SK-N-SH (cell line): ENCODE measurements at regions not wholly inside any gene's neighbourhood (a gene's known extent, or its start where the extent isn't known, plus 50 kb on each side); places are given as distances from the start of the nearest gene placed in this dataset.

Experiments
- CTCF ChIA-PET: fragments of 300-600, 350-600 bp; formaldehyde crosslinking; extraction: SDS; loops from one replicate; lab custom pipeline; 2021; lab: Yijun Ruan, JAX
- POLR2A ChIA-PET: fragments of 350-600 bp; sonication (Branson Sonifier 250); formaldehyde crosslinking; extraction: SDS; loops from one replicate; lab custom pipeline; 2020; ENCODE audit warnings: antibody characterized with exemption, inconsistent platforms; lab: Yijun Ruan, JAX
- DNase-seq: peaks from one replicate; pipeline ENCODE4 v3.0.0; 2012
- H2AFZ ChIP-seq: fragments of 200-600 bp; sonication (generic); 2 replicates; pipeline ENCODE4 v1.8.1; 2016; ENCODE audit warnings: antibody characterized with exemption, mild to moderate bottlenecking, low read depth
- H3F3A ChIP-seq: fragments of 200-600 bp; sonication (generic); replicated peaks from 2 replicates; pipeline ENCODE3; 2016; ENCODE audit warnings: antibody characterized with exemption, mild to moderate bottlenecking; ENCODE audit not compliant: insufficient read depth
- H3K27ac ChIP-seq, 2 experiments: fragments of 200-500 bp in 1 of 2; fragments of 200-600 bp in 1 of 2; sonication (Bioruptor generic) in 1 of 2; sonication (generic), shearing (Covaris generic) in 1 of 2; 2 replicates each; pipeline versions ENCODE4 v1.5.1 to v1.6.1; 2014 to 2016; ENCODE audit warnings: low read depth in 2 of 2, inconsistent platforms in 1 of 2, low read length in 1 of 2, mild to moderate bottlenecking in 1 of 2, mixed read lengths in 1 of 2
- H3K27me3 ChIP-seq: fragments of 200-600 bp; sonication (generic), shearing (Covaris generic); 2 replicates; pipeline ENCODE4 v1.6.1; 2016; ENCODE audit warnings: mixed run types; ENCODE audit not compliant: insufficient read depth
- H3K36me3 ChIP-seq, 2 experiments: fragments of 200-500 bp in 1 of 2; fragments of 200-600 bp in 1 of 2; sonication (Bioruptor generic) in 1 of 2; sonication (generic) in 1 of 2; replicated peaks in 1 of 2; 2 replicates each; pipeline versions ENCODE3 to v1.5.1; 2014 to 2016; ENCODE audit warnings: low read length in 1 of 2, mild to moderate bottlenecking in 1 of 2; ENCODE audit not compliant: insufficient read depth in 2 of 2, control insufficient read depth in 1 of 2
- H3K4me1 ChIP-seq, 2 experiments: fragments of 200-500 bp in 1 of 2; fragments of 200-600 bp in 1 of 2; sonication (Bioruptor generic) in 1 of 2; sonication (generic), shearing (Covaris generic) in 1 of 2; 2 replicates each; pipeline versions ENCODE4 v1.5.1 to v1.6.1; 2014 to 2016; ENCODE audit warnings: low read depth in 1 of 2, low read length in 1 of 2, mixed run types in 1 of 2; ENCODE audit not compliant: insufficient read depth in 2 of 2, control insufficient read depth in 1 of 2
- H3K4me2 ChIP-seq: fragments of 200-600 bp; sonication (generic), shearing (Covaris generic); 2 replicates; pipeline ENCODE4 v1.6.1; 2017; ENCODE audit warnings: mixed run types
- H3K4me3 ChIP-seq, 2 experiments: fragments of 200-500 bp in 1 of 2; fragments of 200-600 bp in 1 of 2; sonication (Bioruptor generic) in 1 of 2; sonication (generic), shearing (Covaris generic) in 1 of 2; 2 replicates each; pipeline versions ENCODE4 v1.5.1 to v1.8.1; 2014 to 2016; ENCODE audit warnings: low read depth in 2 of 2, inconsistent platforms in 1 of 2, low read length in 1 of 2, mild to moderate bottlenecking in 1 of 2, mixed read lengths in 1 of 2, moderate library complexity in 1 of 2
- H3K79me2 ChIP-seq: fragments of 200-600 bp; sonication (generic); 2 replicates; pipeline ENCODE4 v1.8.1; 2017; ENCODE audit warnings: mild to moderate bottlenecking; ENCODE audit not compliant: insufficient read depth
- H3K9ac ChIP-seq: fragments of 200-600 bp; sonication (generic); 2 replicates; pipeline ENCODE4 v1.6.1; 2017; ENCODE audit warnings: mixed run types
- H3K9me2 ChIP-seq: fragments of 200-600 bp; sonication (generic); 2 replicates; pipeline ENCODE4 v1.6.1; 2017; ENCODE audit warnings: mixed run types
- H3K9me3 ChIP-seq: fragments of 200-600 bp; sonication (generic); 2 replicates; pipeline ENCODE4 v1.6.1; 2017; ENCODE audit warnings: mixed run types, mild to moderate bottlenecking, moderate library complexity
- H4K20me1 ChIP-seq: fragments of 200-600 bp; sonication (generic); 2 replicates; pipeline ENCODE4 v1.6.1; 2017; ENCODE audit warnings: mild to moderate bottlenecking, mixed run types; ENCODE audit not compliant: insufficient read depth
- ELF1 ChIP-seq: IDR thresholded peaks from 2 replicates; pipeline ENCODE4 v1.4.0; 2012
- EZH2phosphoT487 ChIP-seq: fragments of 200-600 bp; sonication (generic); IDR thresholded peaks from 2 replicates; pipeline ENCODE4 v1.6.1; 2017; ENCODE audit warnings: low read depth, mixed run types, mild to moderate bottlenecking, antibody characterized with exemption, moderate library complexity, borderline replicate concordance
- FOSL2 ChIP-seq: IDR thresholded peaks from 2 replicates; pipeline ENCODE4 v1.4.0; 2012; ENCODE audit warnings: low read depth, mild to moderate bottlenecking, moderate library complexity, borderline replicate concordance
- IRF3 ChIP-seq: fragments of 150-350 bp; IDR thresholded peaks from 2 replicates; pipeline ENCODE4 v1.6.1; 2016; ENCODE audit warnings: mild to moderate bottlenecking, low read depth, low read length
- MXI1 ChIP-seq: IDR thresholded peaks from 2 replicates; pipeline ENCODE4 v1.6.1; 2012; ENCODE audit warnings: mild to moderate bottlenecking, low read depth, low read length, improper control_type of control experiment
- NFIC ChIP-seq: IDR thresholded peaks from 2 replicates; pipeline ENCODE4 v1.4.0; 2012; ENCODE audit warnings: borderline replicate concordance
- NRF1 ChIP-seq: IDR thresholded peaks from 2 replicates; pipeline ENCODE4 v1.6.1; 2012; ENCODE audit warnings: low read depth, mild to moderate bottlenecking, low read length
- RCOR1 ChIP-seq: fragments of 150-350 bp; IDR thresholded peaks from 2 replicates; pipeline ENCODE4 v1.6.1; 2017; ENCODE audit warnings: antibody characterized with exemption, low read length
- RFX5 ChIP-seq: IDR thresholded peaks from 2 replicates; pipeline ENCODE4 v1.6.1; 2012; ENCODE audit warnings: mild to moderate bottlenecking, improper control_type of control experiment, low read length
- SIN3A ChIP-seq: IDR thresholded peaks from 2 replicates; pipeline ENCODE4 v1.6.1; 2012; ENCODE audit warnings: low read depth, mild to moderate bottlenecking, low read length, moderate library complexity, borderline replicate concordance
- TCF12 ChIP-seq: IDR thresholded peaks from 2 replicates; pipeline ENCODE4 v1.4.0; 2012
- TEAD4 ChIP-seq: IDR thresholded peaks from 2 replicates; pipeline ENCODE4 v1.4.0; 2012; ENCODE audit warnings: mild to moderate bottlenecking, borderline replicate concordance; ENCODE audit not compliant: insufficient read depth
- TF ChIP-seq, protein P1 (sequence below): IDR thresholded peaks from 2 replicates; pipeline ENCODE4 v1.4.0; 2012; ENCODE audit warnings: low read depth, borderline replicate concordance
- TF ChIP-seq, protein P2 (sequence below): IDR thresholded peaks from 2 replicates; pipeline ENCODE4; 2012
- TF ChIP-seq, protein P3 (sequence below): fragments of 150-350 bp; IDR thresholded peaks from 2 replicates; pipeline ENCODE4 v1.6.1; 2017; ENCODE audit warnings: antibody characterized with exemption, low read length, low read depth, borderline replicate concordance
- TF ChIP-seq, protein P4 (sequence below): fragments of 200-600 bp; sonication (generic); IDR thresholded peaks from 2 replicates; pipeline ENCODE4 v1.6.1; 2017; ENCODE audit warnings: antibody characterized with exemption, mild to moderate bottlenecking, moderate library complexity

DNA sequence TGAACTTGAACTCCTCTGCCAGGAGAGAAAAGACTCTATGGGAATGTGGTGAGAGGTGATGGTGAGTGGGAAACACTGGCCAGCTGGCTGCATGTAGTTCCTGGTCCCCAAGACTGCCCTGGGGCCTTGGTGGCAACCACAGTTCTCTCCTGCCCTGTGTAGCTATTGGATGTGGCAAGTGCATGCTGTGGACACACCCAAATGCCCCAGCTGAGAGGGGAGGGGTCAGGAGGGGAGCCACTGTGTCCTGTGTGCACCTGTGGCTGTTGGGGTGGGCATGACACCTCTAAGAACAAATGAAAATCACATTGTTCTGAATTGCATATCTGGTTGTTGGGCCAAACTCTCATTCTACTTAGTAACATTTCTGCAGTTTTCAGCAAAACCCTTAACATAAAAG is 409.6 kb downstream of the NSUN3 start:
- no peak overlapping the region for H3K27ac ChIP-seq
- no peaks in the 10 kb centered on the region for H3K36me3 ChIP-seq
- no peak for DNase-seq
- no peaks in the 10 kb centered on the region for H3K79me2 ChIP-seq
- H3K4me2 ChIP-seq, result no peak overlapping the region
- no peaks in the 10 kb centered on the region for H4K20me1 ChIP-seq
- no peak overlapping the region for H2AFZ ChIP-seq
- H3F3A ChIP-seq, result no peaks in the 10 kb centered on the region
- no peaks in the 10 kb centered on the region for H3K9me2 ChIP-seq
- H3K9ac ChIP-seq, result no peak overlapping the region
- H3K4me1 ChIP-seq, result no peaks in the 10 kb centered on the region
- TF ChIP-seq FOSL2 (no peak), IRF3 (no peak), EZH2phosphoT487 (no peak), NFIC (no peak), SIN3A (no peak), TEAD4 (no peak), ELF1 (no peak), NRF1 (no peak), RFX5 (no peak), MXI1 (no peak), TCF12 (no peak), RCOR1 (no peak)
- TF ChIP-seq, protein P1, sequence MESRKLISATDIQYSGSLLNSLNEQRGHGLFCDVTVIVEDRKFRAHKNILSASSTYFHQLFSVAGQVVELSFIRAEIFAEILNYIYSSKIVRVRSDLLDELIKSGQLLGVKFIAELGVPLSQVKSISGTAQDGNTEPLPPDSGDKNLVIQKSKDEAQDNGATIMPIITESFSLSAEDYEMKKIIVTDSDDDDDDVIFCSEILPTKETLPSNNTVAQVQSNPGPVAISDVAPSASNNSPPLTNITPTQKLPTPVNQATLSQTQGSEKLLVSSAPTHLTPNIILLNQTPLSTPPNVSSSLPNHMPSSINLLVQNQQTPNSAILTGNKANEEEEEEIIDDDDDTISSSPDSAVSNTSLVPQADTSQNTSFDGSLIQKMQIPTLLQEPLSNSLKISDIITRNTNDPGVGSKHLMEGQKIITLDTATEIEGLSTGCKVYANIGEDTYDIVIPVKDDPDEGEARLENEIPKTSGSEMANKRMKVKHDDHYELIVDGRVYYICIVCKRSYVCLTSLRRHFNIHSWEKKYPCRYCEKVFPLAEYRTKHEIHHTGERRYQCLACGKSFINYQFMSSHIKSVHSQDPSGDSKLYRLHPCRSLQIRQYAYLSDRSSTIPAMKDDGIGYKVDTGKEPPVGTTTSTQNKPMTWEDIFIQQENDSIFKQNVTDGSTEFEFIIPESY, result no peak
- TF ChIP-seq, protein P2, sequence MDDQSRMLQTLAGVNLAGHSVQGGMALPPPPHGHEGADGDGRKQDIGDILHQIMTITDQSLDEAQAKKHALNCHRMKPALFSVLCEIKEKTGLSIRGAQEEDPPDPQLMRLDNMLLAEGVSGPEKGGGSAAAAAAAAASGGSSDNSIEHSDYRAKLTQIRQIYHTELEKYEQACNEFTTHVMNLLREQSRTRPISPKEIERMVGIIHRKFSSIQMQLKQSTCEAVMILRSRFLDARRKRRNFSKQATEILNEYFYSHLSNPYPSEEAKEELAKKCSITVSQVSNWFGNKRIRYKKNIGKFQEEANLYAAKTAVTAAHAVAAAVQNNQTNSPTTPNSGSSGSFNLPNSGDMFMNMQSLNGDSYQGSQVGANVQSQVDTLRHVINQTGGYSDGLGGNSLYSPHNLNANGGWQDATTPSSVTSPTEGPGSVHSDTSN, result no peak
- TF ChIP-seq, protein P3, sequence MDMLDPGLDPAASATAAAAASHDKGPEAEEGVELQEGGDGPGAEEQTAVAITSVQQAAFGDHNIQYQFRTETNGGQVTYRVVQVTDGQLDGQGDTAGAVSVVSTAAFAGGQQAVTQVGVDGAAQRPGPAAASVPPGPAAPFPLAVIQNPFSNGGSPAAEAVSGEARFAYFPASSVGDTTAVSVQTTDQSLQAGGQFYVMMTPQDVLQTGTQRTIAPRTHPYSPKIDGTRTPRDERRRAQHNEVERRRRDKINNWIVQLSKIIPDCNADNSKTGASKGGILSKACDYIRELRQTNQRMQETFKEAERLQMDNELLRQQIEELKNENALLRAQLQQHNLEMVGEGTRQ, result no peak
- TF ChIP-seq, protein P4, sequence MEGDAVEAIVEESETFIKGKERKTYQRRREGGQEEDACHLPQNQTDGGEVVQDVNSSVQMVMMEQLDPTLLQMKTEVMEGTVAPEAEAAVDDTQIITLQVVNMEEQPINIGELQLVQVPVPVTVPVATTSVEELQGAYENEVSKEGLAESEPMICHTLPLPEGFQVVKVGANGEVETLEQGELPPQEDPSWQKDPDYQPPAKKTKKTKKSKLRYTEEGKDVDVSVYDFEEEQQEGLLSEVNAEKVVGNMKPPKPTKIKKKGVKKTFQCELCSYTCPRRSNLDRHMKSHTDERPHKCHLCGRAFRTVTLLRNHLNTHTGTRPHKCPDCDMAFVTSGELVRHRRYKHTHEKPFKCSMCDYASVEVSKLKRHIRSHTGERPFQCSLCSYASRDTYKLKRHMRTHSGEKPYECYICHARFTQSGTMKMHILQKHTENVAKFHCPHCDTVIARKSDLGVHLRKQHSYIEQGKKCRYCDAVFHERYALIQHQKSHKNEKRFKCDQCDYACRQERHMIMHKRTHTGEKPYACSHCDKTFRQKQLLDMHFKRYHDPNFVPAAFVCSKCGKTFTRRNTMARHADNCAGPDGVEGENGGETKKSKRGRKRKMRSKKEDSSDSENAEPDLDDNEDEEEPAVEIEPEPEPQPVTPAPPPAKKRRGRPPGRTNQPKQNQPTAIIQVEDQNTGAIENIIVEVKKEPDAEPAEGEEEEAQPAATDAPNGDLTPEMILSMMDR, result no peak
- POLR2A ChIA-PET, result no interaction called here
- H3K4me3 ChIP-seq, result no peak overlapping the region
- no peaks in the 10 kb centered on the region for H3K27me3 ChIP-seq
- CTCF ChIA-PET, result no interaction called here
- H3K9me3 ChIP-seq, result no peaks in the 10 kb centered on the region
